SK-N-SH (cell line): ENCODE measurements at regions not wholly inside any gene's neighbourhood (a gene's known extent, or its start where the extent isn't known, plus 50 kb on each side); places are given as distances from the start of the nearest gene placed in this dataset.

Experiments used
- CTCF ChIA-PET: fragments of 300-600, 350-600 bp; formaldehyde crosslinking; extraction: SDS; loops from one replicate; lab custom pipeline; 2021; lab: Yijun Ruan, JAX
- POLR2A ChIA-PET: fragments of 350-600 bp; sonication (Branson Sonifier 250); formaldehyde crosslinking; extraction: SDS; loops from one replicate; lab custom pipeline; 2020; ENCODE audit warnings: antibody characterized with exemption, inconsistent platforms; lab: Yijun Ruan, JAX
- DNase-seq: peaks from one replicate; pipeline ENCODE4 v3.0.0; 2012
- H2AFZ ChIP-seq: fragments of 200-600 bp; sonication (generic); 2 replicates; pipeline ENCODE4 v1.8.1; 2016; ENCODE audit warnings: antibody characterized with exemption, mild to moderate bottlenecking, low read depth
- H3F3A ChIP-seq: fragments of 200-600 bp; sonication (generic); replicated peaks from 2 replicates; pipeline ENCODE3; 2016; ENCODE audit warnings: antibody characterized with exemption, mild to moderate bottlenecking; ENCODE audit not compliant: insufficient read depth
- H3K27ac ChIP-seq, 2 experiments: fragments of 200-500 bp in 1 of 2; fragments of 200-600 bp in 1 of 2; sonication (Bioruptor generic) in 1 of 2; sonication (generic), shearing (Covaris generic) in 1 of 2; 2 replicates each; pipeline versions ENCODE4 v1.5.1 to v1.6.1; 2014 to 2016; ENCODE audit warnings: low read depth in 2 of 2, inconsistent platforms in 1 of 2, low read length in 1 of 2, mild to moderate bottlenecking in 1 of 2, mixed read lengths in 1 of 2
- H3K27me3 ChIP-seq: fragments of 200-600 bp; sonication (generic), shearing (Covaris generic); 2 replicates; pipeline ENCODE4 v1.6.1; 2016; ENCODE audit warnings: mixed run types; ENCODE audit not compliant: insufficient read depth
- H3K36me3 ChIP-seq, 2 experiments: fragments of 200-500 bp in 1 of 2; fragments of 200-600 bp in 1 of 2; sonication (Bioruptor generic) in 1 of 2; sonication (generic) in 1 of 2; replicated peaks in 1 of 2; 2 replicates each; pipeline versions ENCODE3 to v1.5.1; 2014 to 2016; ENCODE audit warnings: low read length in 1 of 2, mild to moderate bottlenecking in 1 of 2; ENCODE audit not compliant: insufficient read depth in 2 of 2, control insufficient read depth in 1 of 2
- H3K4me1 ChIP-seq, 2 experiments: fragments of 200-500 bp in 1 of 2; fragments of 200-600 bp in 1 of 2; sonication (Bioruptor generic) in 1 of 2; sonication (generic), shearing (Covaris generic) in 1 of 2; 2 replicates each; pipeline versions ENCODE4 v1.5.1 to v1.6.1; 2014 to 2016; ENCODE audit warnings: low read depth in 1 of 2, low read length in 1 of 2, mixed run types in 1 of 2; ENCODE audit not compliant: insufficient read depth in 2 of 2, control insufficient read depth in 1 of 2
- H3K4me2 ChIP-seq: fragments of 200-600 bp; sonication (generic), shearing (Covaris generic); 2 replicates; pipeline ENCODE4 v1.6.1; 2017; ENCODE audit warnings: mixed run types
- H3K4me3 ChIP-seq, 2 experiments: fragments of 200-500 bp in 1 of 2; fragments of 200-600 bp in 1 of 2; sonication (Bioruptor generic) in 1 of 2; sonication (generic), shearing (Covaris generic) in 1 of 2; 2 replicates each; pipeline versions ENCODE4 v1.5.1 to v1.8.1; 2014 to 2016; ENCODE audit warnings: low read depth in 2 of 2, inconsistent platforms in 1 of 2, low read length in 1 of 2, mild to moderate bottlenecking in 1 of 2, mixed read lengths in 1 of 2, moderate library complexity in 1 of 2
- H3K79me2 ChIP-seq: fragments of 200-600 bp; sonication (generic); 2 replicates; pipeline ENCODE4 v1.8.1; 2017; ENCODE audit warnings: mild to moderate bottlenecking; ENCODE audit not compliant: insufficient read depth
- H3K9ac ChIP-seq: fragments of 200-600 bp; sonication (generic); 2 replicates; pipeline ENCODE4 v1.6.1; 2017; ENCODE audit warnings: mixed run types
- H3K9me2 ChIP-seq: fragments of 200-600 bp; sonication (generic); 2 replicates; pipeline ENCODE4 v1.6.1; 2017; ENCODE audit warnings: mixed run types
- H3K9me3 ChIP-seq: fragments of 200-600 bp; sonication (generic); 2 replicates; pipeline ENCODE4 v1.6.1; 2017; ENCODE audit warnings: mixed run types, mild to moderate bottlenecking, moderate library complexity
- H4K20me1 ChIP-seq: fragments of 200-600 bp; sonication (generic); 2 replicates; pipeline ENCODE4 v1.6.1; 2017; ENCODE audit warnings: mild to moderate bottlenecking, mixed run types; ENCODE audit not compliant: insufficient read depth
- EZH2phosphoT487 ChIP-seq: fragments of 200-600 bp; sonication (generic); IDR thresholded peaks from 2 replicates; pipeline ENCODE4 v1.6.1; 2017; ENCODE audit warnings: low read depth, mixed run types, mild to moderate bottlenecking, antibody characterized with exemption, moderate library complexity, borderline replicate concordance
- GABPA ChIP-seq: IDR thresholded peaks from 2 replicates; pipeline ENCODE4 v1.4.0; 2012; ENCODE audit warnings: low read depth, mild to moderate bottlenecking
- GATA2 ChIP-seq: sonication (generic); formaldehyde crosslinking; IDR thresholded peaks from 2 replicates; pipeline ENCODE4 v1.5.0; 2020; ENCODE audit warnings: mild to moderate bottlenecking, missing genetic modification reagents
- JUND ChIP-seq: IDR thresholded peaks from 2 replicates; pipeline ENCODE4 v1.4.0; 2012
- NFIC ChIP-seq: IDR thresholded peaks from 2 replicates; pipeline ENCODE4 v1.4.0; 2012; ENCODE audit warnings: borderline replicate concordance
- NRF1 ChIP-seq: IDR thresholded peaks from 2 replicates; pipeline ENCODE4 v1.6.1; 2012; ENCODE audit warnings: low read depth, mild to moderate bottlenecking, low read length
- POLR2AphosphoS5 ChIP-seq: IDR thresholded peaks from 2 replicates; pipeline ENCODE4 v1.6.1; 2012; ENCODE audit warnings: low read depth, low read length
- RAD21 ChIP-seq: IDR thresholded peaks from 2 replicates; pipeline ENCODE4 v1.6.1; 2012; ENCODE audit warnings: mild to moderate bottlenecking, low read length
- RXRA ChIP-seq: IDR thresholded peaks from 2 replicates; pipeline ENCODE4 v1.4.0; 2012; ENCODE audit warnings: low read depth, mild to moderate bottlenecking, borderline replicate concordance
- SIN3A ChIP-seq: IDR thresholded peaks from 2 replicates; pipeline ENCODE4 v1.6.1; 2012; ENCODE audit warnings: low read depth, mild to moderate bottlenecking, low read length, moderate library complexity, borderline replicate concordance
- YY1 ChIP-seq: IDR thresholded peaks from 2 replicates; pipeline ENCODE4 v1.4.0; 2012; ENCODE audit warnings: low read depth, mild to moderate bottlenecking
- WGBS: methylation state at CpG from one replicate; pipeline ENCODE4 v1.1.6; 2017; ENCODE audit warnings: low lambda C conversion rate; 5-methylcytosine and 5-hydroxymethylcytosine counted together
- TF ChIP-seq, protein P1 (sequence below): fragments of 150-350 bp; IDR thresholded peaks from 2 replicates; pipeline ENCODE4 v1.6.1; 2017; ENCODE audit warnings: antibody characterized with exemption, low read length, low read depth, borderline replicate concordance
- TF ChIP-seq, protein P2 (sequence below): fragments of 200-600 bp; sonication (generic); IDR thresholded peaks from 2 replicates; pipeline ENCODE4 v1.6.1; 2017; ENCODE audit warnings: antibody characterized with exemption, mild to moderate bottlenecking, moderate library complexity
- TF ChIP-seq, protein P3 (sequence below): IDR thresholded peaks from 2 replicates; pipeline ENCODE4; 2012

DNA sequence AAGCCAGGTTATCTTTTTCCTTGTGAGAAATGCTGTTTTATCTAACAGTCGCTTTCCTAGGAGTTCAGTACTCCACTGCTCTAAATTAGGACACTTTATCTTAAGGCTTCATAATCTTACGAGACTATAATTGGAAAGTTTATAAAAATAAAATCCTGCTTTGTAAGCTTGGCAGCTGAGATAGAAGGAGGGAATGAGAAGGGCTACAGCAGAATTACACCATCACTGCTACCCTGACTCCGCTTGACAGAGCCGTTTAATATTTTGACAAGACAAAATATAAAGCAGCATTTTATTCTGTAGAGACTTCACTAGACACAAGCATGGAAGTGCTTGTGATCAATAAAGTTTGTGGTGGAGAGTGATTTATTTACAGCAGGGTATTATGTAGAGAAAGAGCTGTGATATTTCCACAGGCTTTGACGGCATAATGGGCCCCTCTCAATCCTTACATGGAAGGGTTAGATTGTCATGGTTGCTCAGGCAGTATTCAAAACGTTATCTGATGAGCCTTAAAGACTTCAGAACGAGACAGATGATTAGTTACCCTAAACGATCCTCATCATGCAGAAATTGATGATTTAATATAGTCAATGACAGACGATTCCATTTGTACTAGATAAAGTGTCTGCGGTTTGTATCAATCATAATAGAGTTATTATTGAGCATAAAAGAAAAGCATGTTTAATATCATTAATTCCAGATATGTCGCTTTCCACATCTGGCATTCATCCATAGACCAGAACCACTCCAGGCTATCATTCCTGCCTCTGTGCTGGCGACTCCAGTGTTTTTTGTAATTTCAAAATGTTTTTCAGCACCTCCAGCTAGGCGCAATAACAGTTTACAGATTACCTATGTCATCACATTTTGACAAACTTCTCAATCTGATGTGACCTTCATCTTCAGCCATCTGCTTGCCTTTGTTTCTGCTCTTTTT, 242.2 kb downstream of the FIGN start:
- 49% methylated on average over 13 of the region's 13 CpGs for WGBS
- no peak overlapping the region for H3K4me2 ChIP-seq
- H3K9me3 ChIP-seq, result no peaks in the 10 kb centered on the region
- H3K9ac ChIP-seq, result no peak overlapping the region
- DNase-seq, result no peak
- TF ChIP-seq, protein P1, sequence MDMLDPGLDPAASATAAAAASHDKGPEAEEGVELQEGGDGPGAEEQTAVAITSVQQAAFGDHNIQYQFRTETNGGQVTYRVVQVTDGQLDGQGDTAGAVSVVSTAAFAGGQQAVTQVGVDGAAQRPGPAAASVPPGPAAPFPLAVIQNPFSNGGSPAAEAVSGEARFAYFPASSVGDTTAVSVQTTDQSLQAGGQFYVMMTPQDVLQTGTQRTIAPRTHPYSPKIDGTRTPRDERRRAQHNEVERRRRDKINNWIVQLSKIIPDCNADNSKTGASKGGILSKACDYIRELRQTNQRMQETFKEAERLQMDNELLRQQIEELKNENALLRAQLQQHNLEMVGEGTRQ, result no peak
- TF ChIP-seq RAD21, result no peak
- TF ChIP-seq NFIC, result no peak
- no peak for TF ChIP-seq NRF1
- TF ChIP-seq GABPA, result no peak
- TF ChIP-seq YY1, result no peak
- TF ChIP-seq JUND, result no peak
- TF ChIP-seq SIN3A, result no peak
- no peak for TF ChIP-seq RXRA
- no peaks in the 10 kb centered on the region for H3K79me2 ChIP-seq
- no peak overlapping the region for H3K4me3 ChIP-seq
- POLR2A ChIA-PET, result no interaction called here
- no peak overlapping the region for H3K27ac ChIP-seq
- H3K9me2 ChIP-seq, result no peaks in the 10 kb centered on the region
- no peaks in the 10 kb centered on the region; a peak in 2 of 4 replicates for H3K4me1 ChIP-seq
- no peaks in the 10 kb centered on the region for H3F3A ChIP-seq
- no peaks in the 10 kb centered on the region for H4K20me1 ChIP-seq
- H3K27me3 ChIP-seq, result no peaks in the 10 kb centered on the region
- H2AFZ ChIP-seq, result no peak overlapping the region
- CTCF ChIA-PET, result no interaction called here
- no peaks in the 10 kb centered on the region for H3K36me3 ChIP-seq

DNA sequence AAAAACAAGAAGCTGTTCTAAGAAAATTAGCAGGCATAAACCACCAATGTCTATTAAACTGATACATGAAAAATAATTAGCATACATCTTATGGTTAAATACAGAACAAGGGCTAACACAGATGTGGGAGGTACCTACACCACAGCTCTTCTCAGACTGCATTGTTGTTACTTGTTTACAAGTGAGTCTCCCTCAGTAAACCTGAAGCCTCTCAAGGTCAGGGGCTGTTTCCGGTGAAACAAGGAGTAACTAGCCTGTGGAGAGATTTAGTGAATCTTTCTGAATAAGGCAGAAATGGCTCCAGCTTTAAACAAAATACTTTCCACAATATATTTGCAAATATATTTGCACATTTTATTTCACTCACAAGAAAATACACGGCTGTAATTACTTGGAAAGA, 244.0 kb downstream of the FIGN start:
- no peaks in the 10 kb centered on the region for H3K9me2 ChIP-seq
- TF ChIP-seq POLR2AphosphoS5 (no peak), NRF1 (no peak), GATA2 (CRISPR knock-in tag) (no peak), EZH2phosphoT487 (no peak)
- TF ChIP-seq, protein P2, sequence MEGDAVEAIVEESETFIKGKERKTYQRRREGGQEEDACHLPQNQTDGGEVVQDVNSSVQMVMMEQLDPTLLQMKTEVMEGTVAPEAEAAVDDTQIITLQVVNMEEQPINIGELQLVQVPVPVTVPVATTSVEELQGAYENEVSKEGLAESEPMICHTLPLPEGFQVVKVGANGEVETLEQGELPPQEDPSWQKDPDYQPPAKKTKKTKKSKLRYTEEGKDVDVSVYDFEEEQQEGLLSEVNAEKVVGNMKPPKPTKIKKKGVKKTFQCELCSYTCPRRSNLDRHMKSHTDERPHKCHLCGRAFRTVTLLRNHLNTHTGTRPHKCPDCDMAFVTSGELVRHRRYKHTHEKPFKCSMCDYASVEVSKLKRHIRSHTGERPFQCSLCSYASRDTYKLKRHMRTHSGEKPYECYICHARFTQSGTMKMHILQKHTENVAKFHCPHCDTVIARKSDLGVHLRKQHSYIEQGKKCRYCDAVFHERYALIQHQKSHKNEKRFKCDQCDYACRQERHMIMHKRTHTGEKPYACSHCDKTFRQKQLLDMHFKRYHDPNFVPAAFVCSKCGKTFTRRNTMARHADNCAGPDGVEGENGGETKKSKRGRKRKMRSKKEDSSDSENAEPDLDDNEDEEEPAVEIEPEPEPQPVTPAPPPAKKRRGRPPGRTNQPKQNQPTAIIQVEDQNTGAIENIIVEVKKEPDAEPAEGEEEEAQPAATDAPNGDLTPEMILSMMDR, result no peak
- TF ChIP-seq, protein P3, sequence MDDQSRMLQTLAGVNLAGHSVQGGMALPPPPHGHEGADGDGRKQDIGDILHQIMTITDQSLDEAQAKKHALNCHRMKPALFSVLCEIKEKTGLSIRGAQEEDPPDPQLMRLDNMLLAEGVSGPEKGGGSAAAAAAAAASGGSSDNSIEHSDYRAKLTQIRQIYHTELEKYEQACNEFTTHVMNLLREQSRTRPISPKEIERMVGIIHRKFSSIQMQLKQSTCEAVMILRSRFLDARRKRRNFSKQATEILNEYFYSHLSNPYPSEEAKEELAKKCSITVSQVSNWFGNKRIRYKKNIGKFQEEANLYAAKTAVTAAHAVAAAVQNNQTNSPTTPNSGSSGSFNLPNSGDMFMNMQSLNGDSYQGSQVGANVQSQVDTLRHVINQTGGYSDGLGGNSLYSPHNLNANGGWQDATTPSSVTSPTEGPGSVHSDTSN, result no peak
- H3K4me1 ChIP-seq, result no peaks in the 10 kb centered on the region; a peak in 2 of 4 replicates
- no peak overlapping the region for H3K4me3 ChIP-seq
- ChIA-PET POLR2A (no interaction called here), CTCF (interaction anchor here (0.9 kb wide), 1 partner anchor 589 kb away, joined by 3 read pairs; no protein-coding TSS in a partner anchor)
- DNase-seq, result no peak
- H3K79me2 ChIP-seq, result no peaks in the 10 kb centered on the region
- no peaks in the 10 kb centered on the region for H4K20me1 ChIP-seq
- H3K9ac ChIP-seq, result no peak overlapping the region
- H3K9me3 ChIP-seq, result no peaks in the 10 kb centered on the region
- H2AFZ ChIP-seq, result no peak overlapping the region
- no peaks in the 10 kb centered on the region for H3K27me3 ChIP-seq
- 59% methylated on average over 2 of the region's 2 CpGs for WGBS
- H3K36me3 ChIP-seq, result no peaks in the 10 kb centered on the region
- no peaks in the 10 kb centered on the region for H3F3A ChIP-seq
- no peak overlapping the region for H3K4me2 ChIP-seq
- no peak overlapping the region for H3K27ac ChIP-seq
